CD4-positive, alpha-beta T cell treated with Interleukin-17A for 1 hour (primary cell): ENCODE measurements at regions not wholly inside any gene's neighbourhood (a gene's known extent, or its start where the extent isn't known, plus 50 kb on each side); places are given as distances from the start of the nearest gene placed in this dataset.
"Not testable (repeated sequence)": the region's sequence is repeated elsewhere in the genome, so short reads cannot be mapped to it uniquely, and the experiment has no call there.

Experiments
- DNase-seq: peaks from one replicate; pipeline ENCODE4 v3.0.0-alpha.2; 2020

DNA sequence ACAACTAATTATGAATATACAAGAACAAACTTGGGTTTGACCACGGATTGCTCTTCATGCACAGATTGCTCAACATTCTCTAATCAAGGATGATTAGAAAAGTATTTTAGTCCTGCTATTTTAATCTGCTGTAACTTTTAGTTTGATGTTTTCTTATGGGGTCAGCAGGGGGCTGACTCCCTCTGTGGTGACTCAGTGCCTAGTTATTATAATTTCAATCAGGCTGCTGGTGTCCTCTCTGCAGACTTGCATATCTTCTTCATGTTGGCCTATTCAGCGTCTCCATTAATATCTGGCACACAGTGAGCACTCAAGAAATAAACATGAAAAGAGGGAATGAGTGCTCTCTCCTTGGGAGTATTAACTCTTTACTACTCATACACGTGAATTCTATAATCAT is 223.8 kb upstream of the DDI1 start:
- no peak for DNase-seq

DNA sequence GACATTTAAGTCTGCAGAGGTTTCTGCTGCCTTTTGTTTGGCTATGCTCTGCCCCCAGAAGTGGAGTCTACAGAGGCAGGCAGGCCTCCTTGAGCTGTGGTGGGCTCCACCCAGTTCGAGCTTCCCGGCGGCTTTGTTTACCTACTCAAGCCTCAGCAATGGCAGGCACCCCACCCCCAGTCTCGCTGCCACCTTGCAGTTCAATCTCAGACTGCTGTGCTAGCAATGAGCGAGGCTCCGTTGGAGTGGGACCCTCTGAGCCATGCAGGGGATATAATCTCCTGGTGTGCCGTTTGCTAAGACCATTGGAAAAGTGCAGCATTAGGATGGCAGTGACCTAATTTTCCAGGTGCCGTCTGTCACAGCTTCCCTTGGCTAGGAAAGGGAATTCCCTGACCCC is 216.1 kb upstream of the DDI1 start:
- DNase-seq = not testable (repeated sequence)

DNA sequence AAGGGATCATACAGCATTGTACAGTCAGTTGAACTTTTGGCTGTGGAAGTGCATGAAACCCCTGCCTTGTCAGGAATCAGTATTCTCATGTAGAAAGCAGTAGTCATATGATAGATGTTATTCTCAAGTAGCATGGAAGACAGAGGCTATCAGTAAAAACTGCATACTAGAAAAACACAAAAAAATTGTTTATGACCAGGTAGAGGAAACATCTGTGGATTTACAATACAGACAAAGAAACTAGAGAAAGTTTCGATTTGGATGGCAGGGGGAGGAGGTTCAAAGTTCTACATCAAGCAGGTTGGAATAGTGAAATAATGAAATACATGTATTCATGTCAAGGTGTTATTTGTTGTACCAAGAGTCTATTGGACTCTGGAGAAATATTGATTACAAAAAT is 212.3 kb upstream of the DDI1 start:
- no peak for DNase-seq

DNA sequence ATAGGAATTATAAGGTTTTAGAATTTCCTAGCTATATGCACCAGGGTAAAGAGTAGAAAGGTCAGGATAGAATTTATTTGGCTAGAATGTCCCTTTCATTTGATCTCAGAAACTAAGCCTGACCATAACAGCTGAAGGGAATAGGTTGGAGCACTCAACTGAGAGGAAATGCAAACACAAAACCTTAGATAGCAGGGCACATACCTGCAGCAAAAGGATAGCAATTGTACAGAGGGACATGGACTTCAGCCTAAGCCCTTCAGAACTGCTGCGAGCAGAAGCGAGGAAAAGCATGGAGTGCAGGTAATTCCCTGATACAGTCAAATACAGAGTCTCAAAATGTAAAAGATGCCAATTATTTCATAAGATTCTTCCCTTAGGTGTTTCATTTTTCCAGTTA is 211.0 kb upstream of the DDI1 start:
- DNase-seq = no peak

GRCh38 chr11:103826856-103827255 is 209.6 kb upstream of the DDI1 start:
- no peak for DNase-seq

- DNase-seq = no peak
Observed at GRCh38 chr11:103829596-103829995, 206.8 kb upstream of the DDI1 start.

DNA sequence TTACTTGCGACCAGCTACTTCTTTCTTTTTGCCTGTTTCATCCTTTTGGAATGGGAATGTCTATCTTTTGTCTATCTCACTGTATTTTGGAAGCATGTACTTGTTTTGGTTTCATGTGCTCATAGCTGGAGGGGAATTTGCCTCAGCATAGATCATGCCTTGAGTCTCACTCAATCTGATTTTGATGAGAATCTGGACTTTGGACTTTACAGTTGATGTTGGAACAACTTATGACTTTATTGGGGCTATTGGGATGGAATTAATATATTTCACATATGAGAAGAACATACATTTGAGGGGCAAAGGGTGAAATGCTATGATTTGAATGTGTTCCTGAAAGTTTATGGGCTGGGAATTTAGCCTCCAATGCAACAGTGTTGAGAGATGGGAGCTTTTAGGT is 206.2 kb upstream of the DDI1 start:
- DNase-seq = no peak

DNA sequence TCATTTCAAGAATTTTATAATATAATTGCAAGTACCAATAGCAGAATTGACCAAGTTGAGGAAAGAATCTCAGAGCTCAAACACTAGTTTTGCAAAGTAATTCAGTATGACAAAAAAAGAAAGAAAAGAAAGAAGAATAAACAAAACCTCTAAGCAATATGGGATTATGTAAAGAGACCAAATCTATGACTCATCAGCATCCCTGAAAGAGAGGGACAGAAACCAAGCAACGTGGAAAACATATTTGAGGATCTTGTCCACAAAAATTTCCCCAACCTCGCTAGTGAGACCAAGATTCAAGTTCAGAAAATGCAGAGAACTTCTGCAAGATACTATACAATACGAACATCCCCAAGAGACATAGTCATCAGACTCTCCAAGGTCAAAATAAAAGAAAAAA is 203.7 kb upstream of the DDI1 start:
- no peak for DNase-seq

- DNase-seq = no peak
Observed at GRCh38 chr11:103842191-103842590, 194.2 kb upstream of the DDI1 start.

DNA sequence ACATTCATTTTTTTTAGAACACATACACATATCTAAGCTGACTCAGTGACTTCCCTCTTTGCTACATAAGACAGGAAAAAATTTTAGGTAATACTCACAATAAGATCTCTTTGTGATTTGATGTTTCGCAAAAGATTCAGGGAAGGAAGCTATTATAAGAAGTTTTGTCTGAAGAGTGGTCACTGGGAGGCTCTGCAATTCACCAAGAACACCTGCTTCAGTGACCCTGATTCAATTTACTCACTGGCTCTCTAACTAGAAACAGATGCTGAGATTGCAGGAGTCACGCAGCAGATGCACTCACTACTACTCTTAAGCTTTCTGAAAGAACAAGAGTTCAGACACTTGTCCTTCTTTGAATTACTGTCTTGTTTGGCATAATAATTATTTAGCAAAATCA is 193.6 kb upstream of the DDI1 start:
- DNase-seq = no peak

DNA sequence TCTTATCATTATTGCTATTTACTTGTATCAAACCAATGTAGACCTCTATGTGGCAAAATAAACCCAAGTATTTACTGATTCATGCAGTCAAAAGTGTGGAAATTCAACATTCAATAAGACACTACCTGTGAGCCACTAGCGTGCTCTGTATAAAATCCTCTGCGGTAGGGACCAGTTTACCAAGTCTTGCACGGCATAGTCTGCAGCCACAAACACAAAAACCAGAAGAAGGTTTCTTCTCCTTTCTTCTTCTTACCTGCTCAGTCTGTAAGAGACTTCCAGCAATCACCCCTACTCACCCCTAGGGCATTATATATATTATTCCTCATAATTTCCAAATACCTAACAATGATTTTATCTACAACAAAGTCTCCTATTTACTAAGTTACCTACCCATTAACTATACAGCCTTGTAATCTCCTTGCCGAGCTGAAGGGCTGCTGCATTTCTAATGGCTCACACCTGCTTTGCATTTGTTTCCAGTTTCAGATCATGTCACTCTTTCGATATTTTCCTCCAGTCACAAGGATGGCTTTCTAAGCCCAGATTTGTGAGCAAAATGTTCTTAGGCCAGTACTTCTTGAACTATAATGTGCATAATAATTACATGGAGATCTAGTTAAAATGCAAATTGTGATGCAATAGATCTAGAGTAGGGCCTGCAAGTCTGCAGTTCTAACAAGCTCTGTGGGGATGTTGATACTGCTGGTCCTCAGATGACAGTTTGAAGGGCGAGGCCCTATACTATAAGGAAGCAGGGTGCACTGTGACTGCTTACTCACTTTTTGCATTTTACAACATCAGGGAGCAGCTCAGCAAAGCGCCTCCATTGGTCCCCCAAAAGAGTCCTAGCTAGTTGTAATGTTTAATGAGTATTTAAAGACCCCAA is 191.9 kb upstream of the DDI1 start:
- no peak for DNase-seq

DNA sequence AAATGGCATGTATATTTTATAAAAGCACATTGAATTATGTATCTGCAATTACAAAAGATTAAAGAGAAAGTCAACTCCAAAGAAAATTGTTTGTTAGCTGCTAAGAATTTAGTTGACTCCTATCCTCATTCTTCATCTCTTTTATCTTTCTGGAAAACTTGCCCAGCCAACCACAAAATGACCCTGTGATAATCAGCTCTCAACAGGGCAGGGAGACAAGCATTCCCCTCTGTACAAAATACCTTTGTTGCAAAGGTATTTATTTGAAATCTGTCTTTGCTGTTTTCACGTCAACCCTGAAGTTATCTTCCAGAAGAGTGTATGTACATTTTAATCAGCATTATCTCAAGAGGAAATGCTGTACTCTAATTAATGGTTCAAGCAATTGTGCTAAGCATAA is 191.1 kb upstream of the DDI1 start:
- DNase-seq = no peak

GRCh38 chr11:103848686-103849085 is 187.8 kb upstream of the DDI1 start:
- DNase-seq = no peak

DNA sequence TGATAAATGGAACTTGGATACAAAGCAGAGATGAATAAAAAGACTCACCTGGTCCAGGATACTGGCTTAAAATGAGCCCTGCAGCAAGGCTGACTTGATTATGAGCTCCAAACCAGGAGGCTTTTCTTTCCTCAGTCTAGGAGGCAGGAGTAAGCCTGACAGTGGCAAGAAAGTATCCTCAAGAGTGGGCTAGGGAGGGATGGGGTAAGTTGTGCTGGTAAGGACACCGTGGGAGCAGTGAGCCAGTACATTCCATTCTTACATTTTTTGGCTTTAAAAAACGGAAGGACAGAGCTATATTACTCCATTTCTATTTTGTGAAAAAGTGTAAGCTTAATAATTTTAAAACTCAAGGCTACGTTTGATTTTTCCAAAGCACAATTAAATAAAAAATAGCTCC is 187.1 kb upstream of the DDI1 start:
- DNase-seq = no peak

GRCh38 chr11:103850419-103851165 is 185.8 kb upstream of the DDI1 start:
- no peak for DNase-seq

DNA sequence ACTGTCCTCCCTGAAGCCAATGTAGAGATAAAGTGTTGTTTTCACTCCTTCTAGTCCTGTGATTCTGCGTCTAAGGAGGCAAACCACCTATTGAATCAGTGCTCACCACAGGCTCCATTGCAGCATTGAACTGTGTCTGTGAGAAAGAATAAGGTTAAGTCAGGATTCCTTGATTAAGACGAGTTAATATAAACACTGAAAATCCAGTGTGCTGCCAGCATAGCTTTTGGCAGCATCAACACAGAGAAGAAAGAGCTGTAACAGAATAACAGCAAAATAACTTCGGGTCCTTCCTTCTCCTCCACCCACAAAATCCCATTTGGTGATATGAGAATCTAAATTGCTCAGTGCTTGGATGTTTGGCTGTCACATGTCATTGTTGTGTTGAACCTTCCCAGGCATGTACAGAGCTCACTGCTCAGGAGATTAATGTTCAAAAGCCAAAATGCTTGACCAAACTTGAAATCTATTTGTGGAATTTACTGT is 185.2 kb upstream of the DDI1 start:
- no peak for DNase-seq
